ENCODE measurements at regions not wholly inside any gene's neighbourhood (a gene's known extent, or its start where the extent isn't known, plus 50 kb on each side); places are given as distances from the start of the nearest gene placed in this dataset.

GRCh38 chr3:107062787-107063186, 314.5 kb upstream of the CCDC54 start:
- DNase-seq = no peak
- intact Hi-C loops (cut with DNase I) = loop anchor here (10.0 kb wide), 1 partner anchor 238 kb away; no protein-coding TSS in a partner anchor

- no peak for DNase-seq
- intact Hi-C loops (cut with DNase I) = loop anchor here (10.0 kb wide), 1 partner anchor 239 kb away; no protein-coding TSS in a partner anchor
Observed at GRCh38 chr3:107063351-107063750, 313.9 kb upstream of the CCDC54 start.

GRCh38 chr3:107064405-107065060, 312.7 kb upstream of the CCDC54 start:
- intact Hi-C loops (cut with DNase I) = loop anchor here (10.0 kb wide), 1 partner anchor 240 kb away; no protein-coding TSS in a partner anchor
- peak; percentile 13 to 94 (median 80) for DNase-seq

GRCh38 chr3:107065094-107065861, 312.0 kb upstream of the CCDC54 start:
- intact Hi-C loops (cut with DNase I) = loop anchor here (10.0 kb wide), 1 partner anchor 240 kb away; no protein-coding TSS in a partner anchor
- peak in 29 of 42 donors; percentile 2 to 63 (median 33) for DNase-seq

- intact Hi-C loops (cut with DNase I) = loop anchor here (10.0 kb wide), 1 partner anchor 243 kb away; no protein-coding TSS in a partner anchor
- peak in 27 of 42 donors; percentile 7 to 69 (median 40) for DNase-seq
Observed at GRCh38 chr3:107067421-107067820, 309.8 kb upstream of the CCDC54 start.

GRCh38 chr3:107068980-107069379, 308.3 kb upstream of the CCDC54 start:
- intact Hi-C loops (cut with DNase I) = loop anchor here (10.0 kb wide), 1 partner anchor 244 kb away; no protein-coding TSS in a partner anchor
- DNase-seq = peak in 21 of 42 donors; percentile 14 to 75 (median 43)

- no peak for DNase-seq
- intact Hi-C loops (cut with DNase I) = no loop called here
Observed at GRCh38 chr3:107076946-107077345, 300.3 kb upstream of the CCDC54 start.

GRCh38 chr3:107077391-107077790, 299.8 kb upstream of the CCDC54 start:
- intact Hi-C loops (cut with DNase I) = no loop called here
- DNase-seq = peak in 5 of 42 donors; percentile 5 to 44 (median 17)

- intact Hi-C loops (cut with DNase I) = no loop called here
Observed at GRCh38 chr3:107082527-107082926, 294.7 kb upstream of the CCDC54 start.

GRCh38 chr3:107085261-107085660, 292.0 kb upstream of the CCDC54 start:
- intact Hi-C loops (cut with DNase I) = no loop called here
- no peak for DNase-seq

More at GRCh38 chr3:107082527-107082926, 294.7 kb upstream of the CCDC54 start:
- no peak for DNase-seq

- no peak for DNase-seq
- intact Hi-C loops (cut with DNase I) = no loop called here
Observed at GRCh38 chr3:107092121-107092520, 285.1 kb upstream of the CCDC54 start.

- no peak for DNase-seq
- intact Hi-C loops (cut with DNase I) = no loop called here
Observed at GRCh38 chr3:107098864-107099263, 278.4 kb upstream of the CCDC54 start.

GRCh38 chr3:107100137-107100536, 277.1 kb upstream of the CCDC54 start:
- intact Hi-C loops (cut with DNase I) = no loop called here
- DNase-seq = no peak

- intact Hi-C loops (cut with DNase I) = no loop called here
- DNase-seq = no peak
Observed at GRCh38 chr3:107100573-107100972, 276.7 kb upstream of the CCDC54 start.

GRCh38 chr3:107103786-107104185, 273.5 kb upstream of the CCDC54 start:
- no peak for DNase-seq
- intact Hi-C loops (cut with DNase I) = no loop called here

- intact Hi-C loops (cut with DNase I) = no loop called here
- peak in 24 of 42 donors; percentile 14 to 76 (median 38) for DNase-seq
Observed at GRCh38 chr3:107106316-107106715, 270.9 kb upstream of the CCDC54 start.

- intact Hi-C loops (cut with DNase I) = no loop called here
- DNase-seq = no peak
Observed at GRCh38 chr3:107106907-107107306, 270.3 kb upstream of the CCDC54 start.

- DNase-seq = no peak
- intact Hi-C loops (cut with DNase I) = loop anchor here (10.0 kb wide), 1 partner anchor 496 kb away; no protein-coding TSS in a partner anchor
Observed at GRCh38 chr3:107110596-107111305, 266.5 kb upstream of the CCDC54 start.

GRCh38 chr3:107111872-107112271, 265.4 kb upstream of the CCDC54 start:
- DNase-seq = no peak
- intact Hi-C loops (cut with DNase I) = loop anchor here (10.0 kb wide), 1 partner anchor 497 kb away; no protein-coding TSS in a partner anchor
